Activated CD8-positive, alpha-beta T cell treated with anti-CD3 and anti-CD28 coated beads for 36 hours (primary cell): ENCODE measurements at regions not wholly inside any gene's neighbourhood (a gene's known extent, or its start where the extent isn't known, plus 50 kb on each side); places are given as distances from the start of the nearest gene placed in this dataset.

Source experiments
- ATAC-seq: fragments of 200-7000 bp; cut with Tn5 transposase; one replicate; pipeline ENCODE4 v1.10.0; 2021; ENCODE audit warnings: mild to moderate bottlenecking, moderate library complexity
- CTCF ChIA-PET: fragments of 350-600 bp; sonication (Branson Sonifier 250); formaldehyde crosslinking; loops from one replicate; lab custom pipeline; 2021; ENCODE audit warnings: antibody characterized with exemption; lab: Charles Lee
- POLR2A ChIA-PET: fragments of 350-600 bp; sonication (Branson Sonifier 250); formaldehyde crosslinking; loops from one replicate; lab custom pipeline; 2021; ENCODE audit warnings: antibody characterized with exemption; lab: Charles Lee
- DNase-seq: peaks from one replicate; pipeline ENCODE4 v3.0.0-alpha.2; 2020
- H3K27ac Mint-ChIP-seq: one replicate; pipeline ENCODE4 v1.8.0; 2021; ENCODE audit warnings: mild to moderate bottlenecking, mixed read lengths
- H3K27me3 Mint-ChIP-seq: one replicate; pipeline ENCODE4 v1.8.0; 2021; ENCODE audit warnings: mixed read lengths
- H3K36me3 Mint-ChIP-seq: one replicate; pipeline ENCODE4 v1.8.0; 2021; ENCODE audit warnings: low read depth, mixed read lengths
- H3K4me1 Mint-ChIP-seq: one replicate; pipeline ENCODE4 v1.8.0; 2021; ENCODE audit warnings: low read depth, mixed read lengths
- H3K4me3 Mint-ChIP-seq: one replicate; pipeline ENCODE4 v1.8.0; 2021; ENCODE audit warnings: mild to moderate bottlenecking, moderate library complexity, mixed read lengths
- H3K9me3 Mint-ChIP-seq: one replicate; pipeline ENCODE4 v1.8.0; 2021; ENCODE audit warnings: mixed read lengths
- CTCF ChIP-seq: fragments of 200-600 bp; IDR thresholded peaks from one replicate; pipeline ENCODE4 v1.8.0; 2022; ENCODE audit warnings: antibody characterized with exemption, mild to moderate bottlenecking
- intact Hi-C: fragments of 100-400 bp; cut with micrococcal nuclease; formaldehyde crosslinking; loops from one replicate; pipeline ENCODE4 v1.10.0; 2022

GRCh38 chr2:76387294-76387693, 676.6 kb upstream of the GCFC2 start:
- intact Hi-C loops, result no loop called here
- CTCF ChIA-PET, result no interaction called here

GRCh38 chr2:76385943-76386342, 675.2 kb upstream of the GCFC2 start:
- no peak overlapping the region for H3K27ac Mint-ChIP-seq
- no peak for DNase-seq
- no peaks in the 10 kb centered on the region for H3K27me3 Mint-ChIP-seq
- ChIA-PET POLR2A (interaction anchor here (0.6 kb wide), 1 partner anchor 83 kb away, joined by 3 read pairs; no protein-coding TSS in a partner anchor), CTCF (no interaction called here)
- no peak overlapping the region for H3K4me3 Mint-ChIP-seq
- no peak for ATAC-seq
- intact Hi-C loops, result no loop called here
- H3K4me1 Mint-ChIP-seq, result no peaks in the 10 kb centered on the region
- no peak for TF ChIP-seq CTCF
- peaks cover 6% of the 10 kb centered on the region for H3K9me3 Mint-ChIP-seq
- no peaks in the 10 kb centered on the region for H3K36me3 Mint-ChIP-seq

More at GRCh38 chr2:76387294-76387693, 676.6 kb upstream of the GCFC2 start:
- Mint-ChIP-seq H3K4me3 (no peak overlapping the region), H3K9me3 (peaks cover 6% of the 10 kb centered on the region), H3K36me3 (no peaks in the 10 kb centered on the region), H3K27ac (no peak overlapping the region), H3K4me1 (no peaks in the 10 kb centered on the region), H3K27me3 (no peaks in the 10 kb centered on the region)
- TF ChIP-seq CTCF, result no peak
- ATAC-seq (no peak), DNase-seq (no peak)
- POLR2A ChIA-PET, result no interaction called here

- CTCF ChIA-PET, result no interaction called here
- Mint-ChIP-seq H3K27me3 (no peaks in the 10 kb centered on the region), H3K4me1 (no peaks in the 10 kb centered on the region), H3K36me3 (no peaks in the 10 kb centered on the region), H3K27ac (no peak overlapping the region), H3K9me3 (peaks cover 6% of the 10 kb centered on the region), H3K4me3 (no peak overlapping the region)
- DNase-seq (no peak), ATAC-seq (no peak)
- TF ChIP-seq CTCF, result no peak
- intact Hi-C loops, result no loop called here
- POLR2A ChIA-PET, result no interaction called here
Observed at GRCh38 chr2:76381624-76382023, 670.9 kb upstream of the GCFC2 start.

- no peak overlapping the region for H3K27ac Mint-ChIP-seq
- ATAC-seq, result no peak
- intact Hi-C loops, result no loop called here
Observed at GRCh38 chr2:76378140-76378539, 667.4 kb upstream of the GCFC2 start.

GRCh38 chr2:76341439-76341838, 630.7 kb upstream of the GCFC2 start:
- Mint-ChIP-seq H3K27me3 (no peaks in the 10 kb centered on the region), H3K4me3 (no peak overlapping the region), H3K4me1 (no peaks in the 10 kb centered on the region), H3K9me3 (peaks cover 7% of the 10 kb centered on the region), H3K27ac (no peak overlapping the region), H3K36me3 (no peaks in the 10 kb centered on the region)
- POLR2A ChIA-PET, result no interaction called here
- no peak for ATAC-seq
- DNase-seq, result no peak
- CTCF ChIA-PET, result no interaction called here
- no peak for TF ChIP-seq CTCF
- intact Hi-C loops, result no loop called here

More at GRCh38 chr2:76378140-76378539, 667.4 kb upstream of the GCFC2 start:
- CTCF ChIA-PET, result no interaction called here
- POLR2A ChIA-PET, result no interaction called here
- peaks cover 4% of the 10 kb centered on the region for H3K9me3 Mint-ChIP-seq
- H3K27me3 Mint-ChIP-seq, result no peaks in the 10 kb centered on the region
- no peak overlapping the region for H3K4me3 Mint-ChIP-seq
- no peak for TF ChIP-seq CTCF
- no peaks in the 10 kb centered on the region for H3K36me3 Mint-ChIP-seq
- H3K4me1 Mint-ChIP-seq, result no peaks in the 10 kb centered on the region
- no peak for DNase-seq
